NCI-H446 (cell line): ENCODE measurements at regions not wholly inside any gene's neighbourhood (a gene's known extent, or its start where the extent isn't known, plus 50 kb on each side); places are given as distances from the start of the nearest gene placed in this dataset.

Experiments
- DNase-seq, 2 experiments: peaks; one replicate each; lab custom pipeline; 2025; lab: John Stamatoyannopoulos, UW

DNA sequence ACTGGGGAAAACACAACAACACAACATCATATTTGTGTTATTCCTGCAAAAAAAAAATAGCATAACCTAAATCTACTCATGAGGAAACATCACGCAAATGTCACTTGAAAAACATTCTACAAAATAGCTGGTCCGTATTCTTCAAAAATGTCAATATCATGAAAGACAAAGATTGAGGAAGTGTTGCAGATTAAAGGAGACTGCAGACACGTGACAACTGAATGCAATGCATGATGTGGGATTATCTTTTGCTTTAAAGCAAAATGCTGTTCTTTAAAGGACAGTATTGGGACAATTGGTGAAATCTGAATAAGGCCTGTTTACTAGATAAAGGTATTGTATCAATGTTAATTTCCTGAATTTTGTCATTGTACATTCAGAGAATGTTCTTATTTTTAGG is 157.7 kb downstream of the SMIM20 start:
- DNase-seq, result no peak

DNA sequence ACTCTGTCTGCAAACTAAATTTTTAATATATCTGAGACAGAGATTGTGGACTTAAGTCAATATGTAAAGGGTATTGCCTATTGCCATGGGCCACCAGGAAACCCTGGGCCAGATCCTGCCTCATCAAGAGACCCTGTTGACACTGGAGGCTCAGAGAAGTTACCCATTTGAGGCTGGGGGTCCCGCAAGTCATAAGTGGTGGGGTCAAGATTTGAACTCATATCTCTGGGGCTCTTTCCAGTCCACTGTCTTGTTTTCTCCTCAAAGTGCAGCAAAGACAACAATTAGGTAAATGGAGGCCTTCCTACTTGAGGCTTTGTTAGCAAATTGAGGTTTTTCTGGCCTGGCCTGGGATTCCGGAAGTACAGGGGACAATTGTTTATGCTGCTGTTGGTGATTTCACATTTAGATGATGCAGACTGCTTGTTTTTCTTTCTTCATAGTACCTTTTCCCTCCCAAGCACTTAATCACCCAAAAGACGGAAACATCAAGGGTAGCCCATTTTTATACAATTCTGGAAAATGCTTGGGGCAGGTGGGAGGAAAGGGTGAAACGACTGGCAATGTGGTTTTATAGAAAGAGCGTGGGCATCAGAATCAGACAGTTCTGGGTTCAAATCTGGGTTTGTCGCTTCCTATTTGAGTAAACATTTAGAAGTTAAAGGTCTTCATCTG is 160.0 kb downstream of the SMIM20 start:
- no peak for DNase-seq

DNA sequence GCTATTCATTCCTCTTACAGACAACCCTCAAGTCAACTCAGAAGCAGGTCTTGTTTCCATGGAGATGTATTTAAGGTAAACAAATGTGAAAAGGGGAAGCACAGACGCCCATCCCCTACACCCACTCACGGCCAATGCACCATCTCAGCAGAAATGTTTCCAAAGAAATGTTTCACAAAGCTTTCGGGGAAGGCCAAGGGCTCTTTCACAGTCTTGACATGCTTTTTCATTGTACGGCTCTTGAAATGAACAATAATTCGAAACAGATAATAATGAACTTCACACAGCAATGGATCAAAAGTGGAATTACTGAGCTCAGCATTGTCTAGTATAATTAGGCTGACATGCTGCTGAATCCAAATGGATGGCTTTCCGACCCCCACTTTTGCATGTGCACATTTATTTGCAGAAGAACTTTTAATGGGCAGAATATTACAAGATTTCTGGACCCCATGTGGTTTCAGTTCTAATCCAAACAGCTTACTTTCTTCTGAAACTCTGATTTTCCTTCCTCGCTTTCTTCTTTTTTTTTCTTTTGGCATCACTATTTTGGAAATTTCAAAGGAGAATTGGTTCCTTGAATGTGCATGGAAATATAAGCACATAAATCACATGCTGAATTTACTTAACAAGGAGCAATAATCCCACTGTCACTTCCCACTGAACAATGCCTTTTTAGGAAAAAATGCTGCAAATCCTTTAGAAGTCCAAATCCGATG is 160.9 kb downstream of the SMIM20 start:
- no peak for DNase-seq

DNA sequence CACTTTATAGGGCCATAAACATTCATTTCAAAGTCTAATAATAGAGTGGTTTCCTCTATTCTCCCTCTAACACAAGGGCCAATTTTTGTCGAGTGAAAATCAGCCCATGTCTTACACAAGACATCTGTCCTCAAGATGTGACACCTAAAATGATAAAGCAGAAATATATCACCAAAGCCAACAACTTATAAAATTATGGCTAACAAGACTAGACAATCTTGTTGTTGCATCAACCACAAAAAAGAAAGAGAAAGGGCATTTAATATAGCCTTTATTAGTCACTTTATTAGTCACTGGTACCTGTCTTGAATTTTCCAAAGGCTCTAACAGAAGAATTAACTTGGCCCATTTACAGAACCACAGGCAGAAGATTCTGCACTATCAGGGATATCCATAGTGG is 161.6 kb downstream of the SMIM20 start:
- no peak for DNase-seq

- DNase-seq, result no peak
These were observed 162.1 kb downstream of the SMIM20 start for GRCh38 chr4:26076000-26076587.

- no peak for DNase-seq
These were observed 162.9 kb downstream of the SMIM20 start for GRCh38 chr4:26076896-26077295.

- no peak for DNase-seq
These were observed 163.7 kb downstream of the SMIM20 start for GRCh38 chr4:26077756-26078155.

DNA sequence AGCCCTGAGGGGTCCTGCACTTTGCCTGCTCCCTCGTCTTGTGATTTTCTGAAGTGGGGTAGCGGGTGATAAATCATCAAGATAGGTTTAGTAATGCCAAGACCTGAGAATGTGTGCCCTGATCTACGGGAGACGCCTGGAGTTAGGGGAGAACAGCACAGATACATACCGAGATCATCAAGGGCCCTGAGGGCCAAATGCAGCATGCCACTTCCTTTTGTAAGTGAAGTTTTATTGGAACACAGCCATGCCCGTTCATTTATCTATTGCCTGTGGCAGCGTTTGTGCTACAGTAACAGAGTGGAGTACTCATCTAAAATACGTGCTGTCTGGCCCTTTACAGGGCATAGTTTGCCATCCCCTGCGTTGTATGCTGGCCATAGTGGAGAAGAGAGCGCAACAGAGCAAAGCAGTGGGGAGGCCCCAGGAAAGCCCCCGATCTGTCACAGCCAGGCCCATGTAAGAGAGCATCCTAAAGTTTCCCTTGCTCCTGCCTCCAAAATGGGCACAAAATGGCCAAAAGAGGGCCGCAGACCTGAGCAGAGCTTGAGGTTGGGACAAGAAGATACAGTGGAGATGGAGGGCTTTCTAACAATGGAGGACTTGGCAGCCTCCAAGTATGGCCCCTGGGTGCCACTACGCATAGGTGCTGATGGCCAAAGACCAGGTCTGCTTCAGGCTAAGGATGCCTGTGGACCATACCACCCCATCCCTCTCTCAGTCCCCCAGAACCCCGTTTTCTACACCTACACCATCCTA is 167.0 kb downstream of the SMIM20 start:
- no peak for DNase-seq

GRCh38 chr4:26081795-26082498 is 167.9 kb downstream of the SMIM20 start:
- DNase-seq, result peak in 1 of 2 experiments; percentile 66

- no peak for DNase-seq
These were observed 168.5 kb downstream of the SMIM20 start for GRCh38 chr4:26082565-26082964.

DNA sequence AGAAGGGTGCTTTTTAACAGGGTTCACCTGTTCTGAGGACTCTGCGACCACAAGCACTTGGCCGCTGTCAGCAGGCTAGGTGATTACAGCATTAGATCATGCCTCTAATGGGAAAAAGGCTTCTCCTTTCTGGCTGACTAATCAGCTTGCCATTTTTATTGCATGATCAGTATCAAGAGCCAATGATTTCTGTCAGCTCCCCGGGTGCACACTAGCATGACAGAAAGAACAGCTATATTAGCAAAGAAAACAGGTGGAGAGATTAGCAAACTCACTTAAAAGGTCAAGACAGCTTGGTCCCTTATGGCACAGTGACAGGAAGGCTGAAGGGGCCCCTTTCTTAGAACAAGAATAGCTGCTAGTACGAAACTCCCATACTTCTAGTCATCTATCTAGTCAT is 170.0 kb downstream of the SMIM20 start:
- DNase-seq, result no peak

GRCh38 chr4:26084414-26084813 is 170.4 kb downstream of the SMIM20 start:
- no peak for DNase-seq

DNA sequence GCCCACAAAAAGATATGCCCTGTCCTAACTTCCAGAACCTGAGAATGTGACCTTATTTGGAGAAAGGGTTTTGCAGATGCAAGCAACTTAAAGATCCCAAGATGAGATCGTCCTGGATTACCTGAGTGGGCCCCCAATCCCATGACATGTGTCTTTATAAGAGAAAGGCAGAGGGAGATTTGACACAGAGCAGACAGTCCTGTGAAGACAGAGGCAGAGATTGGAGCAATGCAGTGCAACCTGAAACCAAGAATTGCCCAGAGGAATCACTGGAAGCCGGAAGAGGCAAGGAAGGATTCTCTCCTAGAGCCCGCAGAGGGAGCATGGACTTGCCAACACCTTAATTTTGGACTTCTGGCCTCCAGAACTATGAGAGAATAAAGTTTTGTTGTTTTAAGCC is 171.5 kb downstream of the SMIM20 start:
- DNase-seq, result no peak

GRCh38 chr4:26086621-26087441 is 172.8 kb downstream of the SMIM20 start:
- no peak for DNase-seq

DNA sequence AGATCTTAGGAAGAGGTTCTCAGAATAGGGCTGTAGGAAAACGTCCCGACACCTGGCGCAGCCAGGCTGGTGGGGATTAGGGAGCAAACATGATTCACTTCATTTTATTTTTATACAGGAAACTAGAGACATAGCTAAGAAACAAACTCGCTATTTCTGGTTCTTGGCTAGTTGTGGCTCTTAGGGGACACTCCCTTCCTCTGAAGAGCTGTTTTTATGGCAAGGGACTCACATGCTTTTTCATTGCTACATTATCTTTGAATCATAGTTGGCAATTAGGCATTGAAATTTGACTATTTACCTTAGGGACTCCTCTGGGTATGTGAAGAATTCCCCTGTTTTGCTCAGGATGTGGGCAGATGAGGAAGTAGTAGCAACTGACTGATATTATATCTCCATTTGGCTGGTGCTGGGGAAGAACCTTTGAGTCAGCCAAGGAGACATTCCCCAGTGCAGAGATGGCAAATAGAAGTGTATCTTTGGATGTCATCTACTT is 174.5 kb downstream of the SMIM20 start:
- no peak for DNase-seq

DNA sequence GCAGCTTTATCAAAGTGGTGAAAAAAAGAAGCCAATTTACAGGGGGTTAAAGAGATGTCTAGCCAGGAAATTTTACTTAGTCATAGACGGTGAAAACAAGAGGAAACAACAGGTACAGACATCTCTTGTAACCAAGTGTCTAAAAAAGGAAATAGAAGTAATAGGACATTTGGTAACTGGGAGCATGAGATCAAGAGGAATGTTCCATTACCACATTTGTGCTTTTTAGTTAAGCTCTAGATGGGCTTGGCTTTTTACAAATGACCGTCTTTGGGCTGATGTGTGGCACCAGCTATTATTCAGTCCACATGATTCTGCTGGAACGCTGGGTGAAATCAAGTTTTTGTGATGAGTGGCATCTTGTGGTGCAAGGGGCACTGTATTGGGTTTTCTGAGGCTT is 179.5 kb downstream of the SMIM20 start:
- DNase-seq, result no peak

GRCh38 chr4:26094076-26094475 is 180.1 kb downstream of the SMIM20 start:
- no peak for DNase-seq

GRCh38 chr4:26094911-26095310 is 180.9 kb downstream of the SMIM20 start:
- DNase-seq, result no peak

GRCh38 chr4:26099967-26100366 is 185.9 kb downstream of the SMIM20 start:
- DNase-seq, result no peak

- no peak for DNase-seq
These were observed 187.0 kb downstream of the SMIM20 start for GRCh38 chr4:26101011-26101410.
